ENCODE measurements at regions not wholly inside any gene's neighbourhood (a gene's known extent, or its start where the extent isn't known, plus 50 kb on each side); places are given as distances from the start of the nearest gene placed in this dataset.

DNA sequence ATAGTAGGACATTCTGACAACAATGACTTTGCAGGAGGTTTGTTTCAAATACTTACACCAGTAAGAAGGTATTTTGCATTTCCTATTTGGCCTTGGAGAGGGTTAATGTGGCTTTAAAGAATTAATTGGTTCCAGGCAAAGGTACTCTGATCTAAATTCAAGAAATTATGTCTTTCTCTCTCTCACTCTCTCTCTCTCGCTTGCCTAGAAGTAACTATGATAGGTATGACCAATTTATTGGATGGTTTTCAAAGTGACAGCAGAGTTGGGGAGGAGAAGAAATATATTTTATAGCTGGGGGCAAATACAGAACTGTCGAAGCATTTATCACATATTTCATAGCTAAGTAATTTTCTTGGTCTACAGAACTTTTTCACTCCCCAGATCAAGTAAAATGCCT lies 116.0 kb downstream of the ATP6V1G3 start:
- Histone ChIP-seq H3K4me3 (replicated peaks in 1 of 3; ENCODE audit: insufficient read depth in 1 of 3, low read depth in 2 of 3, low read length in 3 of 3) (no peak overlapping the region), H3K27me3 (ENCODE audit: control insufficient read depth in 1 of 2, insufficient read depth in 2 of 2, low read length in 2 of 2) (no peaks in the 10 kb centered on the region), H3K4me1 (ENCODE audit: insufficient read depth, low read length) (no peaks in the 10 kb centered on the region), H3K9ac (ENCODE audit: insufficient read depth, low read depth, low read length) (no peak overlapping the region), H3K4me2 (ENCODE audit: low read depth, low read length) (no peak overlapping the region), H3K27ac (ENCODE audit: extremely low read length, insufficient read depth, low read length) (no peak overlapping the region), H2AFZ (ENCODE audit: low read length) (no peak overlapping the region), H4K20me1 (ENCODE audit: insufficient read depth, low read length) (no peaks in the 10 kb centered on the region), H3K79me2 (ENCODE audit: insufficient read depth, low read length) (no peaks in the 10 kb centered on the region), H3K9me3 (ENCODE audit: low read length) (no peaks in the 10 kb centered on the region), H3K36me3 (replicated peaks in 1 of 2; ENCODE audit: control insufficient read depth in 1 of 2, insufficient read depth in 2 of 2, low read length in 2 of 2) (no peaks in the 10 kb centered on the region)
- intact Hi-C loops (cut with micrococcal nuclease; ENCODE audit: unreplicated experiment), result no loop called here
- ChIA-PET POLR2A (no interaction called here), CTCF (ENCODE audit: low intra/inter-chr PET ratio, low total read pairs) (no interaction called here)
- no TSS peak for BruUV-seq (replicated peaks)
- ATAC-seq, result no peak
- no peak for FAIRE-seq
- in situ Hi-C loops (cut with HindIII; ENCODE audit: extremely low pct_ligation_motif_present, low pct_unique_long_range_greater_than_20kb), result no loop called here
- 10% methylated on average over 2 of the region's 2 CpGs for WGBS (ENCODE audit: low lambda C conversion rate)
- no peak for DNase-seq (ENCODE audit: low spot score)
- TF ChIP-seq REL (CRISPR knock-in tag; conservative IDR thresholded peaks at IDR 0.05), result no peak
- TF ChIP-seq TAF15 (IDR thresholded peaks at IDR 0.05; ENCODE audit: low read depth, low read length, poor library complexity, severe bottlenecking), result no peak
- TF ChIP-seq ZNF768 (CRISPR knock-in tag; IDR thresholded peaks at IDR 0.05), result no peak
- TF ChIP-seq, protein P1, sequence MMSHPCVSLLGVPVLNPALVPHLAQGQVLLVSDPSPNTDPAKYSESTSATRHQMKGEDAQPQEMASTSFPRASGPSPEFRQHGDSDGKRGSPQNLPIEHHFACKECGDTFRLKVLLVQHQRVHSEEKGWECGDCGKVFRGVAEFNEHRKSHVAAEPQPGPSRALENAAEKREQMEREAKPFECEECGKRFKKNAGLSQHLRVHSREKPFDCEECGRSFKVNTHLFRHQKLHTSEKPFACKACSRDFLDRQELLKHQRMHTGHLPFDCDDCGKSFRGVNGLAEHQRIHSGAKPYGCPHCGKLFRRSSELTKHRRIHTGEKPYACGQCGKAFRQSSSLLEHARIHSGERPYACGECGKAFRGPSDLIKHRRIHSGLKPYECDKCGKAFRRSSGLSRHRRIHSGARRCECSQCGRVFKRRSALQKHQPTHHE (CRISPR knock-in tag; IDR thresholded peaks at IDR 0.05; ENCODE audit: borderline replicate concordance), result no peak
- TF ChIP-seq NFYB (CRISPR knock-in tag; IDR thresholded peaks at IDR 0.05), result no peak
- TF ChIP-seq, protein P2, sequence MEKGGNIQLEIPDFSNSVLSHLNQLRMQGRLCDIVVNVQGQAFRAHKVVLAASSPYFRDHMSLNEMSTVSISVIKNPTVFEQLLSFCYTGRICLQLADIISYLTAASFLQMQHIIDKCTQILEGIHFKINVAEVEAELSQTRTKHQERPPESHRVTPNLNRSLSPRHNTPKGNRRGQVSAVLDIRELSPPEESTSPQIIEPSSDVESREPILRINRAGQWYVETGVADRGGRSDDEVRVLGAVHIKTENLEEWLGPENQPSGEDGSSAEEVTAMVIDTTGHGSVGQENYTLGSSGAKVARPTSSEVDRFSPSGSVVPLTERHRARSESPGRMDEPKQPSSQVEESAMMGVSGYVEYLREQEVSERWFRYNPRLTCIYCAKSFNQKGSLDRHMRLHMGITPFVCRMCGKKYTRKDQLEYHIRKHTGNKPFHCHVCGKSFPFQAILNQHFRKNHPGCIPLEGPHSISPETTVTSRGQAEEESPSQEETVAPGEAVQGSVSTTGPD (CRISPR knock-in tag; IDR thresholded peaks at IDR 0.05), result no peak
- TF ChIP-seq, protein P3, sequence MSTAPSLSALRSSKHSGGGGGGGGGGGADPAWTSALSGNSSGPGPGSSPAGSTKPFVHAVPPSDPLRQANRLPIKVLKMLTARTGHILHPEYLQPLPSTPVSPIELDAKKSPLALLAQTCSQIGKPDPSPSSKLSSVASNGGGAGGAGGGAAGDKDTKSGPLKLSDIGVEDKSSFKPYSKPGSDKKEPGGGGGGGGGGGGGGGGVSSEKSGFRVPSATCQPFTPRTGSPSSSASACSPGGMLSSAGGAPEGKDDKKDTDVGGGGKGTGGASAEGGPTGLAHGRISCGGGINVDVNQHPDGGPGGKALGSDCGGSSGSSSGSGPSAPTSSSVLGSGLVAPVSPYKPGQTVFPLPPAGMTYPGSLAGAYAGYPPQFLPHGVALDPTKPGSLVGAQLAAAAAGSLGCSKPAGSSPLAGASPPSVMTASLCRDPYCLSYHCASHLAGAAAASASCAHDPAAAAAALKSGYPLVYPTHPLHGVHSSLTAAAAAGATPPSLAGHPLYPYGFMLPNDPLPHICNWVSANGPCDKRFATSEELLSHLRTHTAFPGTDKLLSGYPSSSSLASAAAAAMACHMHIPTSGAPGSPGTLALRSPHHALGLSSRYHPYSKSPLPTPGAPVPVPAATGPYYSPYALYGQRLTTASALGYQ (CRISPR knock-in tag; IDR thresholded peaks at IDR 0.05), result no peak
- no peak for TF ChIP-seq ZSCAN29 (CRISPR knock-in tag; conservative IDR thresholded peaks at IDR 0.05)
- TF ChIP-seq, protein P4, sequence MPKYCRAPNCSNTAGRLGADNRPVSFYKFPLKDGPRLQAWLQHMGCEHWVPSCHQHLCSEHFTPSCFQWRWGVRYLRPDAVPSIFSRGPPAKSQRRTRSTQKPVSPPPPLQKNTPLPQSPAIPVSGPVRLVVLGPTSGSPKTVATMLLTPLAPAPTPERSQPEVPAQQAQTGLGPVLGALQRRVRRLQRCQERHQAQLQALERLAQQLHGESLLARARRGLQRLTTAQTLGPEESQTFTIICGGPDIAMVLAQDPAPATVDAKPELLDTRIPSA (CRISPR knock-in tag; IDR thresholded peaks at IDR 0.05; ENCODE audit: borderline replicate concordance), result no peak
- no peak for TF ChIP-seq TEAD2 (CRISPR knock-in tag; IDR thresholded peaks at IDR 0.05)
- TF ChIP-seq ZNF343 (CRISPR knock-in tag; IDR thresholded peaks at IDR 0.05), result no peak
- TF ChIP-seq TOPORS (CRISPR knock-in tag; IDR thresholded peaks at IDR 0.05), result no peak
- TF ChIP-seq AHR (CRISPR knock-in tag; IDR thresholded peaks at IDR 0.05), result no peak
- TF ChIP-seq, protein P5, sequence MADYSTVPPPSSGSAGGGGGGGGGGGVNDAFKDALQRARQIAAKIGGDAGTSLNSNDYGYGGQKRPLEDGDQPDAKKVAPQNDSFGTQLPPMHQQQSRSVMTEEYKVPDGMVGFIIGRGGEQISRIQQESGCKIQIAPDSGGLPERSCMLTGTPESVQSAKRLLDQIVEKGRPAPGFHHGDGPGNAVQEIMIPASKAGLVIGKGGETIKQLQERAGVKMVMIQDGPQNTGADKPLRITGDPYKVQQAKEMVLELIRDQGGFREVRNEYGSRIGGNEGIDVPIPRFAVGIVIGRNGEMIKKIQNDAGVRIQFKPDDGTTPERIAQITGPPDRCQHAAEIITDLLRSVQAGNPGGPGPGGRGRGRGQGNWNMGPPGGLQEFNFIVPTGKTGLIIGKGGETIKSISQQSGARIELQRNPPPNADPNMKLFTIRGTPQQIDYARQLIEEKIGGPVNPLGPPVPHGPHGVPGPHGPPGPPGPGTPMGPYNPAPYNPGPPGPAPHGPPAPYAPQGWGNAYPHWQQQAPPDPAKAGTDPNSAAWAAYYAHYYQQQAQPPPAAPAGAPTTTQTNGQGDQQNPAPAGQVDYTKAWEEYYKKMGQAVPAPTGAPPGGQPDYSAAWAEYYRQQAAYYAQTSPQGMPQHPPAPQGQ (CRISPR knock-in tag; IDR thresholded peaks at IDR 0.05; ENCODE audit: borderline replicate concordance), result no peak
- no peak for TF ChIP-seq HNRNPL (IDR thresholded peaks at IDR 0.05; ENCODE audit: low read depth, low read length)

All from HepG2 (cell line).